ENCODE measurements at regions not wholly inside any gene's neighbourhood (a gene's known extent, or its start where the extent isn't known, plus 50 kb on each side); places are given as distances from the start of the nearest gene placed in this dataset.

DNA sequence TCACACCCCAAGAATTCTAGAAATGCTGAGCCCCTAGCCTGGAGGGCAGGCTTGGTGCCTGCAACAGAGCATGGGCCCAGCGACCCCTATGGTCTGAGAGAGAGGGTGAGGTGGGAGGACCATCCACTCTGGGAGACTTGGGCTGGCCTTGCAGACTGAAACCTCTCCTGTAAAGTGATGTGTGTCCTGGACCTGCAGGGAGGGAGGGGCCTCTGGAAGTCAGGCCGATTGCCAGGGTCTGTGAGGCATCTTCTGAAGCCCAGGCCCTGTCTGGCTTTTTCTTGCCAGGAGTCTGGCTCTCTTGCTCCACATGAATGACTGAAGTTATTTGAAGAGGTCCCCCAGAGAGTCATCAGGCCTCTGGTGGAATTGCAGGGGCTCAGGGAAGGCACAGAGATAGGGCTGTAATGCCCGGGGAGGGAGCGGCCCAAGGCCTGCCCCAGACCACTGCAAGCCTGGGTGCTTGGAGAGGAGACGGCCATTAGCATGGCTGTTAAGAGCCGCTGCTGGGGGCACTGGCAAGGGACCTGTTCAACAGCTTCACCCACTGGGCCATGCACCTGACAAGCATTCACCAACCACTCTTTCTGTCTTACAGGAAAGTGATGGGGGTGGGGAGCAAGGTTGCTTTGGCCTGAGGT lies 56.0 kb upstream of the CHRNA7 start:
- TF ChIP-seq, protein P1, sequence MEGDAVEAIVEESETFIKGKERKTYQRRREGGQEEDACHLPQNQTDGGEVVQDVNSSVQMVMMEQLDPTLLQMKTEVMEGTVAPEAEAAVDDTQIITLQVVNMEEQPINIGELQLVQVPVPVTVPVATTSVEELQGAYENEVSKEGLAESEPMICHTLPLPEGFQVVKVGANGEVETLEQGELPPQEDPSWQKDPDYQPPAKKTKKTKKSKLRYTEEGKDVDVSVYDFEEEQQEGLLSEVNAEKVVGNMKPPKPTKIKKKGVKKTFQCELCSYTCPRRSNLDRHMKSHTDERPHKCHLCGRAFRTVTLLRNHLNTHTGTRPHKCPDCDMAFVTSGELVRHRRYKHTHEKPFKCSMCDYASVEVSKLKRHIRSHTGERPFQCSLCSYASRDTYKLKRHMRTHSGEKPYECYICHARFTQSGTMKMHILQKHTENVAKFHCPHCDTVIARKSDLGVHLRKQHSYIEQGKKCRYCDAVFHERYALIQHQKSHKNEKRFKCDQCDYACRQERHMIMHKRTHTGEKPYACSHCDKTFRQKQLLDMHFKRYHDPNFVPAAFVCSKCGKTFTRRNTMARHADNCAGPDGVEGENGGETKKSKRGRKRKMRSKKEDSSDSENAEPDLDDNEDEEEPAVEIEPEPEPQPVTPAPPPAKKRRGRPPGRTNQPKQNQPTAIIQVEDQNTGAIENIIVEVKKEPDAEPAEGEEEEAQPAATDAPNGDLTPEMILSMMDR (IDR thresholded peaks at IDR 0.05), result no peak
- no peak for TF ChIP-seq POLR2A (IDR thresholded peaks at IDR 0.05)

Data from right lobe of liver (tissue), 4 donors.